D721Med (cell line): ENCODE measurements at regions not wholly inside any gene's neighbourhood (a gene's known extent, or its start where the extent isn't known, plus 50 kb on each side); places are given as distances from the start of the nearest gene placed in this dataset.
"Not testable (repeated sequence)": the region's sequence is repeated elsewhere in the genome, so short reads cannot be mapped to it uniquely, and the experiment has no call there.

Experiments used
- DNase-seq: peaks from one replicate; pipeline ENCODE4 v3.0.0; 2011; ENCODE audit warnings: low spot score; ENCODE audit not compliant: insufficient read length
- FAIRE-seq: peaks from 2 replicates; lab custom pipeline; 2011; peaks lifted over from hg19 to GRCh38; lab: Jason Lieb, UNC
- CTCF ChIP-seq: IDR thresholded peaks from 2 replicates; pipeline ENCODE4 v1.5.1; 2012; ENCODE audit warnings: mild to moderate bottlenecking, control low read depth; ENCODE audit not compliant: insufficient read depth; ENCODE audit errors: missing control alignments

DNA sequence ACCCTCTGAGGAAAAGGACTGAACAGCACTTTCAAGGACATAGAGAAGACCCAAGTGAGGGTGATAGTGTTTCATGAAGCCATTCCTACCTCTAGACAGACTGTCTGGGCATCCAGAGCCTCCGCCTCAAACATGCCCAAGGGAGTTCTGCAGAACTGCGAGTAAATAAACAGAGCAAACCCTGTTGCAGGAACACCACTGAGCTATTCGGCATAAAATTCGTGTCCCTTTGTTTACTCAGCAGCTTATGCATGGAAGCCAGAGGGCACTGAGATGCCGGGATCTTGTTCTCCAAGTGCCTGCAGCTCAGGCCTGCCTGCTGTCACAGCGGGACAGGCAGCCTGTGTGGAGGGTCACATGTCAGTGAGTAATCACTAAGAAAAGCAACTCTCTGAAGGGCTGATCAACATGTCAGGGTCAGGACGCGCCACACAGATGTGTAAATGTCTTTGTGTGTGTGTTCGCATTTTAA is 164.9 kb upstream of the HEY2 start:
- no peak for TF ChIP-seq CTCF
- FAIRE-seq (no peak), DNase-seq (no peak)

DNA sequence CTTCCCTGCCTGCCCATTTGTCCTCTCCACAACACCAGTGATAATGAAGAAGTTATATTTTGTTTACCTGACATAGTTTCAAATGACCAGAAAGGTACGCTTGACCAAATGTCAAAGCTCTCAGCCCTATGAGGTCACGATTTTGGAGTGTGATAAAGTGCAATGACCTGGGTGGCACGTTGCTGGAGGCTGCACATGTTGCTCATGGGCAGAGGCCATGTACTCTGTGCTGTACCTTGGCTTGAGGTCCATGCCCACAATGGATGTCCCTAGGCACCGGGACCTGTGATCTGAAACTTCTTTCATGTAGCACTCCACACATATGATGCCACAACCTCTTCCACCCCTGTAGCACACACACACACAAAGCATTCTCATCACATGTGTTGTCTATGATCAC is 164.0 kb upstream of the HEY2 start:
- TF ChIP-seq CTCF, result no peak
- no peak for FAIRE-seq
- DNase-seq, result no peak

DNA sequence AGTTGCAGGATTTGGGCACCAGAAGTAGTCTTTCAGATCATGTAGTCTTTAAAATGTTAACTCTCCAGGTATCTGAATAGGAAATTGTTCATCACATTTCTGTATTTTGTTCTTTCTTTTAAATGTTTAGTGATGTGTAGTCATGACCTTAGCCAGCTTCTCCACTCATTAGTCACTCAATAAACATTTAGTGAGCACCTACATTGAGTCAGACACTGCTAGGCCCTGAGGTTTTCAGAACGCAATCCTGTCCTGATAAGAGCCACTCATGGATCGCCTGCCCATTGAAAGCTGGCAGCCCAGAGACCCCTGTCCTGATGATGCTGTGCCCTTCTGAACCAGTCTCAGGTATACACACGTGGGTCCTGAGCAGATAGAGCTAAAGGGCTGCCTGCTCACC is 163.4 kb upstream of the HEY2 start:
- no peak for TF ChIP-seq CTCF
- DNase-seq (no peak), FAIRE-seq (no peak)

DNA sequence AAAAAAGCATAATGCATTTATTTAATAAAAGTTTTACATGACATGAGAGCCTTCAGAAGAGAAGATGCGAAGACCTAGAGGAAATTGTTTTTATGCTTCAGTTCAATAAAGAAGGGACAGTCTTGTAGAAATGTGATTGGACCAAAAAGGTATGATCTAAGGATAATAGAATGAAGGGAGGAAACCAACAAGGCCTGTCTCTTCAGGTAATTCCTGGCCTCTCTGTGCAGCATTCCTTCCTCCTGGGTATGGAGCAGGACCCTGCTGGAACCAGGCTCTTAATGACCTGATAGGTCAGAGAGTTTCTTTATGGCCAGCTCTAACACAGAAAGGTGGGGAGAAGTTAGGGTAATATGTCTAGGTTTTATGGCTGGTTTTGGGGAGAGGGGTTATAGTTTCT is 162.8 kb upstream of the HEY2 start:
- no peak for TF ChIP-seq CTCF
- DNase-seq, result no peak
- no peak for FAIRE-seq

DNA sequence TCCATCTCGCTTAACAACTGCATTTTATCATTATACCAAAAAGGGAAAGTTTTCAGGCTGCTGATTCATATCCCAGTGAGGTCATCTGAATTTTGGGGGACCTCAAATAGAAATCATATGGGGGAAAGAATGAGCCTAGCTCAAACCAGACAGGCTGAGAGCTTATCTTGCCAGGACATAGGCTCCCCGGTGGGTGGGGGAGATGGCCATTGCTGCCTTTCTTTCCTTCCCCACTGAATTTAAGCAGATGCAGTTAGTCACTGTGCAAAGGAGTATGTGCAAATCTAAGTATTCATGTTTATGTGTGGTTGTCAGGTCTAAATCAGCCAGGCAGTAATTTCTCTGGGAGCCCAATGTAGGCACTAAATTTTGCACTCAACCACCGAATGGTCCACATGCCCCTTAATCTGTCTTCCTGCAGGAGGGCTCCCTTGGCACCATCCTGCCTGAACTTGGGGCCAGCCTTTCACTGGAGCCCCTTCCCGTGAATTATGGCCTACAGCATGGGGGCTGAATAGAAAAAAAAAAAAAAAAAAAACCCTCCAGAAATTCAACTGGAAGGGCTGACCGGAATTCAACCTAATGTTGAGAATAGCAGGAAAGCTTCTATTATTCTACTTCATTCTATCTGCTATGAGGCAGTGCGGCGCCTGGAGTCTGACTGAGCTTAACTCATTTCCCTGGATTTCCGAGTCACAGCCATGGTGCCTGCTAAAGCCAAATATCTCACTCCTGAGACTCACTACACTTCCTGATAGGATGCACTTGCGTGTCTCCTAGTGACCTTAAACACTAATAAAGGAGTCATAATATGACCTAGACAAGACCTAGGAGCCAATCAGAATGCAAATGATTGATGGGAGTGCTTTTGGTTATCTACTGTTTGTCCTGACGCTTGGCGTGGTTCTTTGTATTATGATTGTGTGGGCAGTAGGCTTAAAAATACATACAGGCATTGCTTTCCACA is 161.5 kb upstream of the HEY2 start:
- FAIRE-seq (no peak), DNase-seq (no peak)
- TF ChIP-seq CTCF, result no peak

DNA sequence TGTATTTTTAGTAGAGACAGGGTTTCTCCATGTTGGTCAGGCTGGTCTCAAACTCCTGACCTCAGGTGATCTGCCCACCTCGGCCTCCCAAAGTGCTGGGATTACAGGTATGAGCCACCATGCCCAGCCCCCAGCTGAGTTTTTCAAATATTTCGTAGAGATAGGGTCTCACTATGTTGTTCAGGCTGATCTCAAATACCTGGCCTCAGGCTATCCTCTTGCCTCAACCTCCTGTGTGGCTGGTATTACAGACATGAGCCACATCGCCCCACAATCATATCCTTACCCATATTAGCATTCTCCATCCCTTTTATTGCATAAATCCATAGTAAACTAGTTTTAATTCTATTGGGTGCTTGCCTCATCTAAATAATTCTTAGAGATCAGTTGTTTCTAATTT is 157.6 kb upstream of the HEY2 start:
- not testable (repeated sequence) for FAIRE-seq, DNase-seq

- TF ChIP-seq CTCF, result no peak
- no peak for FAIRE-seq
- DNase-seq, result no peak
Observed at GRCh38 chr6:125593746-125594145, 155.7 kb upstream of the HEY2 start.
